SH-SY5Y (cell line): ENCODE measurements at regions not wholly inside any gene's neighbourhood (a gene's known extent, or its start where the extent isn't known, plus 50 kb on each side); places are given as distances from the start of the nearest gene placed in this dataset.

Source experiments
- GATA2 ChIP-seq: IDR thresholded peaks from 2 replicates; pipeline ENCODE4 v1.6.1; 2011; ENCODE audit warnings: mild to moderate bottlenecking, low read depth, low read length
- GATA3 ChIP-seq: IDR thresholded peaks from 2 replicates; pipeline ENCODE4 v1.6.1; 2011; ENCODE audit warnings: low read depth, mild to moderate bottlenecking, low read length, moderate library complexity

DNA sequence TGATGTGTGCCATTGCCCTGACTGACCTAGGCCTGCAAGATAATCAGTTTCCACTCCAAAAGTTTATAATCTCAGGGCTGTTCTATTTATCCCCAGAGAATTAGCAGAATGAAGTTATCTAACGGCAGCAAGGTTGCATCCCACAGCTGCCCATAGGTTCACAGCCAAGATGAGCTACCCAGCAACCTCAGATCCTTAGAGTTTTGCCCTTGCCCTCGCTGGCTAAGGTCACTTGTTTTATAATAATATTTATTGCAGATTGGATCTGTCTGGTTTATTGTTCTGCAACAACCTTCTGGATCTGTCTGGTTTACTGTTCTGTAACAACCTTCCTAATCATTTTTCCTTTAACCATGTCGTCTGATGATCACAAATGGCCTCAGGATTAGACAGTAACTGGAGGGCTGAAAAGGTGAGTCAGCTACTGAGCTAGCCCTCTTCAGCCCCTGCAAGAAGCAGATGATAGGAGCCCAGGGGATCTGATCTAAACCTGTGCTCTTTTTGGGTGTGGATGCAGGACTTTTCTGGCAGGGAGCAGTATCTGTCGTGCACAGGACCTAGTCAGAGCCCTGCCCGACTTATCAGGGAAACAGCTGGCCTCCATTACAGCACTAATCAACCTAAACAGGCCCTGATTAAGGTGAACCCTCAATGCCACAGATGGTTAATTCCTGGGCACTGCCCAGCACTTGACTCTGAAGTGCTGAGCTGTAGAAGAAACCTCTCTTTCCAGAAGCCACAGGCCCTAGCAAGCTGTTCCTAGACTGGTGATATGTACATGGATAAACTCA is 642.9 kb upstream of the KIRREL3 start:
- TF ChIP-seq GATA2 (0 out of 2 replicates have a peak, but pooled peaks have one; percentile 7), GATA3 (no peak)
